ENCODE measurements at regions not wholly inside any gene's neighbourhood (a gene's known extent, or its start where the extent isn't known, plus 50 kb on each side); places are given as distances from the start of the nearest gene placed in this dataset.

DNA sequence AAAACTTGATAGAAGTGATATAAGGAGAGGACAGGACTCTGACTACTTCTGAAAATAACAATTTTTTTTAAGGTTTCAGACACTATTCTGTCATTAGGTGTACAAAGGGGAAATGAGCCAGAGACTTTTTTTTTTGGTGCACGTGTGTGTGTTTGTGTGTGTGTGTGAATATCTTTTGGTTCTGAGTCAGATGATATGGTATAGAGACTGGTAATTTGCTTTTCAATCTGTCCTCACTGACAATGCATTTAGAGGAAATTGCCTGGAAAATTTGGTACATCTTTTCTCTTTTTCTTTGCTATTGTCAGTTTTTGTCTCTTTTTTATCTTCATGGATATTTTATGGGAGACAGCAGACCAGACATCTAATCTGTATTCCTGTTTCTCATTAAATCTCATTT lies 59.3 kb downstream of the DDIT4L start:
- no peak overlapping the region for H3K4me2 ChIP-seq (ENCODE audit: insufficient read depth, low read length)
- no peak overlapping the region for H3K9ac ChIP-seq (replicated peaks; ENCODE audit: extremely low read depth, insufficient read depth, low read length)
- intact Hi-C loops (cut with micrococcal nuclease) (no loop called here), dilution Hi-C loops (cut with MboI; ENCODE audit: extremely low pct_ligation_motif_present, low sequenced_read_pairs) (no loop called here)
- H3K27ac ChIP-seq (ENCODE audit: insufficient read depth, low read depth, low read length), result no peak overlapping the region
- H4K20me1 ChIP-seq (replicated peaks; ENCODE audit: control insufficient read depth, extremely low read depth, insufficient read depth, low read length), result no peaks in the 10 kb centered on the region
- H3K36me3 ChIP-seq (ENCODE audit: control insufficient read depth in 2 of 2, extremely low read depth in 1 of 2, insufficient read depth in 2 of 2, low read length in 2 of 2), result no peaks in the 10 kb centered on the region
- H3K9me1 ChIP-seq (replicated peaks; ENCODE audit: control insufficient read depth, extremely low read depth, insufficient read depth, low read length), result no peaks in the 10 kb centered on the region
- no peaks in the 10 kb centered on the region for H3K4me1 ChIP-seq (ENCODE audit: control insufficient read depth, extremely low read depth, insufficient read depth, low read length)
- DNase-seq (ENCODE audit: low read depth, low spot score) (no peak), FAIRE-seq (no peak)
- H2AFZ ChIP-seq (ENCODE audit: low read depth, low read length), result no peak overlapping the region
- no peaks in the 10 kb centered on the region for H3K27me3 ChIP-seq (ENCODE audit: control insufficient read depth in 2 of 2, insufficient read depth in 2 of 2, low read length in 2 of 2)
- no peaks in the 10 kb centered on the region for H3K79me2 ChIP-seq (ENCODE audit: control insufficient read depth, insufficient read depth, low read length)
- CTCF ChIA-PET, result no interaction called here
- TF ChIP-seq POLR2A (IDR thresholded peaks at IDR 0.05; ENCODE audit: low read depth, low read length) (no peak), EZH2 (IDR thresholded peaks at IDR 0.05; ENCODE audit: borderline replicate concordance, low read depth, low read length, severe bottlenecking) (no peak), POLR2AphosphoS5 (IDR thresholded peaks at IDR 0.05; ENCODE audit: insufficient read depth, low read depth, low read length) (no peak), FOS (IDR thresholded peaks at IDR 0.05; ENCODE audit: borderline replicate concordance, insufficient read depth, low read length) (no peak), GATA2 (IDR thresholded peaks at IDR 0.05; ENCODE audit: insufficient read depth, insufficient read length, low read depth, low read length) (no peak), JUN (IDR thresholded peaks at IDR 0.05; ENCODE audit: borderline replicate concordance, insufficient read depth, insufficient read length, low read depth) (no peak), MYC (IDR thresholded peaks at IDR 0.05; ENCODE audit: low read depth, low read length) (no peak)
- TF ChIP-seq, protein P1, sequence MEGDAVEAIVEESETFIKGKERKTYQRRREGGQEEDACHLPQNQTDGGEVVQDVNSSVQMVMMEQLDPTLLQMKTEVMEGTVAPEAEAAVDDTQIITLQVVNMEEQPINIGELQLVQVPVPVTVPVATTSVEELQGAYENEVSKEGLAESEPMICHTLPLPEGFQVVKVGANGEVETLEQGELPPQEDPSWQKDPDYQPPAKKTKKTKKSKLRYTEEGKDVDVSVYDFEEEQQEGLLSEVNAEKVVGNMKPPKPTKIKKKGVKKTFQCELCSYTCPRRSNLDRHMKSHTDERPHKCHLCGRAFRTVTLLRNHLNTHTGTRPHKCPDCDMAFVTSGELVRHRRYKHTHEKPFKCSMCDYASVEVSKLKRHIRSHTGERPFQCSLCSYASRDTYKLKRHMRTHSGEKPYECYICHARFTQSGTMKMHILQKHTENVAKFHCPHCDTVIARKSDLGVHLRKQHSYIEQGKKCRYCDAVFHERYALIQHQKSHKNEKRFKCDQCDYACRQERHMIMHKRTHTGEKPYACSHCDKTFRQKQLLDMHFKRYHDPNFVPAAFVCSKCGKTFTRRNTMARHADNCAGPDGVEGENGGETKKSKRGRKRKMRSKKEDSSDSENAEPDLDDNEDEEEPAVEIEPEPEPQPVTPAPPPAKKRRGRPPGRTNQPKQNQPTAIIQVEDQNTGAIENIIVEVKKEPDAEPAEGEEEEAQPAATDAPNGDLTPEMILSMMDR (IDR thresholded peaks at IDR 0.05; ENCODE audit: extremely low read depth in 1 of 2, insufficient read depth in 1 of 2, low read depth in 1 of 2, low read length in 2 of 2), result no peak
- TF ChIP-seq, protein P2, sequence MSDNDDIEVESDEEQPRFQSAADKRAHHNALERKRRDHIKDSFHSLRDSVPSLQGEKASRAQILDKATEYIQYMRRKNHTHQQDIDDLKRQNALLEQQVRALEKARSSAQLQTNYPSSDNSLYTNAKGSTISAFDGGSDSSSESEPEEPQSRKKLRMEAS (IDR thresholded peaks at IDR 0.05; ENCODE audit: insufficient read depth, insufficient read length), result no peak
- no TSS peak for BruUV-seq (replicated peaks)
- H3K4me3 ChIP-seq (replicated peaks in 1 of 3; ENCODE audit: insufficient read depth in 1 of 3, low read depth in 1 of 3, low read length in 3 of 3), result no peak overlapping the region
- POLR2A ChIA-PET, result no interaction called here
- no peaks in the 10 kb centered on the region for H3K9me3 ChIP-seq (replicated peaks; ENCODE audit: control insufficient read depth, insufficient read depth, low read length)
